GM21447 (cell line): ENCODE measurements at regions not wholly inside any gene's neighbourhood (a gene's known extent, or its start where the extent isn't known, plus 50 kb on each side); places are given as distances from the start of the nearest gene placed in this dataset.

Source experiments
- ATAC-seq: cut with Tn5 transposase; IDR thresholded peaks from one replicate; pipeline ENCODE4 v1.9.1; 2021; ENCODE audit not compliant: unreplicated experiment

GRCh38 chr3:109897734-109898133, 560.4 kb upstream of the DPPA4 start:
- ATAC-seq = no peak

- no peak for ATAC-seq
Observed at GRCh38 chr3:109899925-109900324, 562.6 kb upstream of the DPPA4 start.

GRCh38 chr3:109900783-109901182, 563.4 kb upstream of the DPPA4 start:
- ATAC-seq = no peak

GRCh38 chr3:109902549-109902948, 565.2 kb upstream of the DPPA4 start:
- no peak for ATAC-seq

GRCh38 chr3:109903100-109903499, 565.8 kb upstream of the DPPA4 start:
- ATAC-seq = no peak

GRCh38 chr3:109910772-109911171, 573.4 kb upstream of the DPPA4 start:
- ATAC-seq = no peak

- ATAC-seq = no peak
Observed at GRCh38 chr3:109918740-109919139, 581.4 kb upstream of the DPPA4 start.

- no peak for ATAC-seq
Observed at GRCh38 chr3:109920749-109921148, 583.4 kb upstream of the DPPA4 start.

- ATAC-seq = no peak
Observed at GRCh38 chr3:109921509-109921908, 584.2 kb upstream of the DPPA4 start.

- no peak for ATAC-seq
Observed at GRCh38 chr3:109922856-109923255, 585.5 kb upstream of the DPPA4 start.

- ATAC-seq = no peak
Observed at GRCh38 chr3:109923431-109923830, 586.1 kb upstream of the DPPA4 start.

GRCh38 chr3:109924196-109924595, 586.9 kb upstream of the DPPA4 start:
- ATAC-seq = no peak

- ATAC-seq = no peak
Observed at GRCh38 chr3:109926376-109926775, 589.0 kb upstream of the DPPA4 start.

- no peak for ATAC-seq
Observed at GRCh38 chr3:109927161-109927560, 589.8 kb upstream of the DPPA4 start.

- no peak for ATAC-seq
Observed at GRCh38 chr3:109927726-109928125, 590.4 kb upstream of the DPPA4 start.

- ATAC-seq = no peak
Observed at GRCh38 chr3:109930582-109930981, 593.2 kb upstream of the DPPA4 start.

GRCh38 chr3:109933576-109933975, 596.2 kb upstream of the DPPA4 start:
- ATAC-seq = no peak

- ATAC-seq = no peak
Observed at GRCh38 chr3:109939817-109940216, 602.5 kb upstream of the DPPA4 start.

GRCh38 chr3:109943181-109943580, 605.8 kb upstream of the DPPA4 start:
- ATAC-seq = no peak

GRCh38 chr3:109944836-109945235, 607.5 kb upstream of the DPPA4 start:
- no peak for ATAC-seq

- ATAC-seq = no peak
Observed at GRCh38 chr3:109952924-109953323, 615.6 kb upstream of the DPPA4 start.

GRCh38 chr3:109963831-109964230, 626.5 kb upstream of the DPPA4 start:
- no peak for ATAC-seq

GRCh38 chr3:109973733-109974132, 636.4 kb upstream of the DPPA4 start:
- no peak for ATAC-seq

GRCh38 chr3:109977897-109978296, 640.6 kb upstream of the DPPA4 start:
- no peak for ATAC-seq
